ENCODE measurements at regions not wholly inside any gene's neighbourhood (a gene's known extent, or its start where the extent isn't known, plus 50 kb on each side); places are given as distances from the start of the nearest gene placed in this dataset.

DNA sequence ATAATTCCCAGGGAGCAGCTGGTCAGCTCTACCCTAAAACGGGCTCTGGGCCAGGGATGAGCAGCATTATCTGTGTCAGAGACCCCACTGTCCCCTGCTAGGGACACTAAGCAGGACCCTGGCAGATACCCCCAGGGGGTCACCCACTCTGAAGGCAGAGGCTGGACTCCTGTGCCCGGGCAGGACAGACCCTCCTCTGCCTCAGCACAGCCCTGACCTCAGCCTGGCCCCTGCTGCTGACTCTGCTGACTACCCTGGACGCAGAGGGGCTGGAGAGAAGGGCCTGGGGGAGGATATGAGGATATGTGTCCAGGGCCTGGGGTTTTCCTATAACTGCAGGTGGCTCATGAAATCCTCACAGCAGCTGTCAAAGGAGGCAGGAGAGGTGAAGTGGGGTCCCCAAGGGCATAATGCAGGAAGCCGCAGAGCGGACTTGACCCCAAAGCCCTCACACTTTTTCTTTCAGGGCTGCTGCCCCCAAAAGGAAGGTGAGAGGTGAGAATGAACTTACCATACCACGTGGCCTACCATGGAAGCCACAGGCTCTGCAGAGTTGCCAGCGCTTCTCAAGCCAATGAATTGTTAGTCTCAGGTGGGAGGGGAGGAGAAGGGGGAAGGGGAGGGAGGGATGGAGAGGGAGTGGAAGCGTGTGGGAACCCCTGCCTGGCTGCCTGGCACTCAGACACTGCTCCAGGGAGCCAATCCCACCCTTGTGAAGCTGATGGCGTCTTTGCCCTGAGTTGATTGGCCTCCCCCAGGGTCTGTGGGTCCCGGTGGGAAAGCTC, 76.7 kb upstream of the WNT11 start (continued):
- no peak for TF ChIP-seq EP300 (IDR thresholded peaks at IDR 0.05; ENCODE audit: borderline replicate concordance in 1 of 2, control insufficient read depth in 1 of 2, low read depth in 2 of 2, low read length in 2 of 2)
- no peak for TF ChIP-seq EZH2 (IDR thresholded peaks at IDR 0.05; ENCODE audit: borderline replicate concordance, control insufficient read depth, low read depth, low read length)

- no peak for FAIRE-seq
- ChIA-PET SMC1A (ENCODE audit: uncharacterized antibody, unreplicated experiment) (no interaction called here), POLR2A (no interaction called here), RAD21 (ENCODE audit: unreplicated experiment) (no interaction called here), CTCF (no interaction called here)
- Histone ChIP-seq H4K20me1 (ENCODE audit: control insufficient read depth, insufficient read depth) (no peaks in the 10 kb centered on the region), H3K9ac (ENCODE audit: control insufficient read depth, insufficient read depth, low read length) (no peak overlapping the region), H3K4me2 (ENCODE audit: control insufficient read depth, insufficient read depth) (no peak overlapping the region), H3K4me3 (no peak overlapping the region), H2AFZ (ENCODE audit: control insufficient read depth, low read depth, low read length) (no peak overlapping the region), H3K4me1 (ENCODE audit: control insufficient read depth, insufficient read depth, low read length) (0 out of 2 replicates have a peak, but pooled peaks cover 6% of the 10 kb centered on the region), H3K27me3 (replicated peaks in 1 of 2; ENCODE audit: control insufficient read depth in 2 of 2, insufficient read depth in 2 of 2, low read length in 1 of 2) (no peaks in the 10 kb centered on the region; a peak in 1 of 4 replicates), H3K79me2 (ENCODE audit: control insufficient read depth, insufficient read depth, low read length) (no peaks in the 10 kb centered on the region), H3K9me3 (replicated peaks; ENCODE audit: control insufficient read depth, insufficient read depth, low read length) (no peaks in the 10 kb centered on the region), H3K27ac (ENCODE audit: control insufficient read depth, insufficient read depth) (no peak overlapping the region), H3K36me3 (ENCODE audit: control insufficient read depth in 2 of 2, insufficient read depth in 2 of 2, low read length in 1 of 2) (no peaks in the 10 kb centered on the region)
- WGBS (ENCODE audit: insufficient coverage, insufficient replicate concordance, low lambda C conversion rate, missing lambda C conversion rate): 56% methylated on average over 12 of the region's 14 CpGs
- BruUV-seq (replicated peaks): no TSS peak
- intact Hi-C loops (cut with micrococcal nuclease; ENCODE audit: unreplicated experiment) (no loop called here), in situ Hi-C loops (cut with MboI) (no loop called here)
- DNase-seq (ENCODE audit: low read depth, low spot score): no peak
- ATAC-seq: no peak
- TF ChIP-seq ZNF622 (IDR thresholded peaks at IDR 0.05) (no peak), GATAD2B (conservative IDR thresholded peaks at IDR 0.05; ENCODE audit: low read depth) (no peak), NR2C2 (IDR thresholded peaks at IDR 0.05; ENCODE audit: borderline replicate concordance, control insufficient read depth, insufficient read length, low read depth) (no peak), EED (IDR thresholded peaks at IDR 0.05; ENCODE audit: low read depth) (no peak), SMC3 (IDR thresholded peaks at IDR 0.05; ENCODE audit: borderline replicate concordance, low read length) (no peak), MYB (IDR thresholded peaks at IDR 0.05; ENCODE audit: borderline replicate concordance, low read depth, low read length) (no peak), YY1 (IDR thresholded peaks at IDR 0.05; ENCODE audit: low read depth, low read length) (no peak), RAD21 (IDR thresholded peaks at IDR 0.05; ENCODE audit: insufficient read depth, low read depth, low read length) (no peak), RFX5 (IDR thresholded peaks at IDR 0.05; ENCODE audit: low read depth, low read length) (no peak)
- TF ChIP-seq, protein P1, sequence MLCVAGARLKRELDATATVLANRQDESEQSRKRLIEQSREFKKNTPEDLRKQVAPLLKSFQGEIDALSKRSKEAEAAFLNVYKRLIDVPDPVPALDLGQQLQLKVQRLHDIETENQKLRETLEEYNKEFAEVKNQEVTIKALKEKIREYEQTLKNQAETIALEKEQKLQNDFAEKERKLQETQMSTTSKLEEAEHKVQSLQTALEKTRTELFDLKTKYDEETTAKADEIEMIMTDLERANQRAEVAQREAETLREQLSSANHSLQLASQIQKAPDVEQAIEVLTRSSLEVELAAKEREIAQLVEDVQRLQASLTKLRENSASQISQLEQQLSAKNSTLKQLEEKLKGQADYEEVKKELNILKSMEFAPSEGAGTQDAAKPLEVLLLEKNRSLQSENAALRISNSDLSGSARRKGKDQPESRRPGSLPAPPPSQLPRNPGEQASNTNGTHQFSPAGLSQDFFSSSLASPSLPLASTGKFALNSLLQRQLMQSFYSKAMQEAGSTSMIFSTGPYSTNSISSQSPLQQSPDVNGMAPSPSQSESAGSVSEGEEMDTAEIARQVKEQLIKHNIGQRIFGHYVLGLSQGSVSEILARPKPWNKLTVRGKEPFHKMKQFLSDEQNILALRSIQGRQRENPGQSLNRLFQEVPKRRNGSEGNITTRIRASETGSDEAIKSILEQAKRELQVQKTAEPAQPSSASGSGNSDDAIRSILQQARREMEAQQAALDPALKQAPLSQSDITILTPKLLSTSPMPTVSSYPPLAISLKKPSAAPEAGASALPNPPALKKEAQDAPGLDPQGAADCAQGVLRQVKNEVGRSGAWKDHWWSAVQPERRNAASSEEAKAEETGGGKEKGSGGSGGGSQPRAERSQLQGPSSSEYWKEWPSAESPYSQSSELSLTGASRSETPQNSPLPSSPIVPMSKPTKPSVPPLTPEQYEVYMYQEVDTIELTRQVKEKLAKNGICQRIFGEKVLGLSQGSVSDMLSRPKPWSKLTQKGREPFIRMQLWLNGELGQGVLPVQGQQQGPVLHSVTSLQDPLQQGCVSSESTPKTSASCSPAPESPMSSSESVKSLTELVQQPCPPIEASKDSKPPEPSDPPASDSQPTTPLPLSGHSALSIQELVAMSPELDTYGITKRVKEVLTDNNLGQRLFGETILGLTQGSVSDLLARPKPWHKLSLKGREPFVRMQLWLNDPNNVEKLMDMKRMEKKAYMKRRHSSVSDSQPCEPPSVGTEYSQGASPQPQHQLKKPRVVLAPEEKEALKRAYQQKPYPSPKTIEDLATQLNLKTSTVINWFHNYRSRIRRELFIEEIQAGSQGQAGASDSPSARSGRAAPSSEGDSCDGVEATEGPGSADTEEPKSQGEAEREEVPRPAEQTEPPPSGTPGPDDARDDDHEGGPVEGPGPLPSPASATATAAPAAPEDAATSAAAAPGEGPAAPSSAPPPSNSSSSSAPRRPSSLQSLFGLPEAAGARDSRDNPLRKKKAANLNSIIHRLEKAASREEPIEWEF (IDR thresholded peaks at IDR 0.05; ENCODE audit: insufficient replicate concordance, low read depth, low read length): no peak
- TF ChIP-seq, protein P2, sequence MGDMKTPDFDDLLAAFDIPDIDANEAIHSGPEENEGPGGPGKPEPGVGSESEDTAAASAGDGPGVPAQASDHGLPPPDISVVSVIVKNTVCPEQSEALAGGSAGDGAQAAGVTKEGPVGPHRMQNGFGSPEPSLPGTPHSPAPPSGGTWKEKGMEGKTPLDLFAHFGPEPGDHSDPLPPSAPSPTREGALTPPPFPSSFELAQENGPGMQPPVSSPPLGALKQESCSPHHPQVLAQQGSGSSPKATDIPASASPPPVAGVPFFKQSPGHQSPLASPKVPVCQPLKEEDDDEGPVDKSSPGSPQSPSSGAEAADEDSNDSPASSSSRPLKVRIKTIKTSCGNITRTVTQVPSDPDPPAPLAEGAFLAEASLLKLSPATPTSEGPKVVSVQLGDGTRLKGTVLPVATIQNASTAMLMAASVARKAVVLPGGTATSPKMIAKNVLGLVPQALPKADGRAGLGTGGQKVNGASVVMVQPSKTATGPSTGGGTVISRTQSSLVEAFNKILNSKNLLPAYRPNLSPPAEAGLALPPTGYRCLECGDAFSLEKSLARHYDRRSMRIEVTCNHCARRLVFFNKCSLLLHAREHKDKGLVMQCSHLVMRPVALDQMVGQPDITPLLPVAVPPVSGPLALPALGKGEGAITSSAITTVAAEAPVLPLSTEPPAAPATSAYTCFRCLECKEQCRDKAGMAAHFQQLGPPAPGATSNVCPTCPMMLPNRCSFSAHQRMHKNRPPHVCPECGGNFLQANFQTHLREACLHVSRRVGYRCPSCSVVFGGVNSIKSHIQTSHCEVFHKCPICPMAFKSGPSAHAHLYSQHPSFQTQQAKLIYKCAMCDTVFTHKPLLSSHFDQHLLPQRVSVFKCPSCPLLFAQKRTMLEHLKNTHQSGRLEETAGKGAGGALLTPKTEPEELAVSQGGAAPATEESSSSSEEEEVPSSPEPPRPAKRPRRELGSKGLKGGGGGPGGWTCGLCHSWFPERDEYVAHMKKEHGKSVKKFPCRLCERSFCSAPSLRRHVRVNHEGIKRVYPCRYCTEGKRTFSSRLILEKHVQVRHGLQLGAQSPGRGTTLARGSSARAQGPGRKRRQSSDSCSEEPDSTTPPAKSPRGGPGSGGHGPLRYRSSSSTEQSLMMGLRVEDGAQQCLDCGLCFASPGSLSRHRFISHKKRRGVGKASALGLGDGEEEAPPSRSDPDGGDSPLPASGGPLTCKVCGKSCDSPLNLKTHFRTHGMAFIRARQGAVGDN (IDR thresholded peaks at IDR 0.05): no peak
Observed at GRCh38 chr11:76282172-76282571, 75.9 kb upstream of the WNT11 start.
